GM19240 (cell line): ENCODE measurements at regions not wholly inside any gene's neighbourhood (a gene's known extent, or its start where the extent isn't known, plus 50 kb on each side); places are given as distances from the start of the nearest gene placed in this dataset.

Experiments used
- DNase-seq: peaks from one replicate; pipeline ENCODE4 v3.0.0; 2011; ENCODE audit warnings: low spot score; ENCODE audit not compliant: insufficient read length

DNA sequence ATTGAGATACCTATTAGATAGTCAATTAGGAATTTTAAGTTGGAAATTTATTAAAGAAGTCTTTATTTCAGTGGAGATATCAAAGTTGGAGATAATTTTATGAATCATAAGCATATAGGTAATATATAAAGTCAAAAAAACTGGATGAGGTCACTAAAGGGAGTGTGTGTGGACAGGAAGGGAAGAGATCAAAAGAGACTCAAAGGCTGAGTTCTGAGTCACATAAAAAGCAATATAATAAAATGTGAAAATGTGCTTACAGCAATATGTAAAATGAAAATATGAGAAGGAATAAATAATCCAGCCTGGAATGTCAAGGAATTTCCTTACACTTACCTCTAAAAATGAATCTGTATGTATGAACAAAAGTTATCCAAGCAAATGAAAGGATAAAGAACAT lies 583.3 kb upstream of the SORCS1 start:
- no peak for DNase-seq

DNA sequence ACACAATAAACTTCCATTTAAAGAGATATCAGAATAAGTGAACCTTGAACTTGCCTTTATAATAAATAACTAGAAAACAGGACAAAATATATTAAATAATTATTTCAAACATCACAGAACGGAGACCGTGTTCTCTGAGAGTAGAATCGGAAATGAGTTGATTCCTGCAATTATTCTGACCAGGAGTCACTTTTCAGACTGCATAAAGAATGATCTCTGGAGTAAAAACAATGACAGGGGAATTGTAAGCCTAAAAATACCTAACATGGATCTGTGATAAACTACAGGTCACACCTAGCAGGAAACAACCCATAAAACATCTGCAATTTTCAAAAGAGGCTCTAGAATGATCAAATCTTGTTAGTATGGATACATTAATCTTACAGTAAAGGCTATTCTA lies 577.5 kb upstream of the SORCS1 start:
- no peak for DNase-seq

DNA sequence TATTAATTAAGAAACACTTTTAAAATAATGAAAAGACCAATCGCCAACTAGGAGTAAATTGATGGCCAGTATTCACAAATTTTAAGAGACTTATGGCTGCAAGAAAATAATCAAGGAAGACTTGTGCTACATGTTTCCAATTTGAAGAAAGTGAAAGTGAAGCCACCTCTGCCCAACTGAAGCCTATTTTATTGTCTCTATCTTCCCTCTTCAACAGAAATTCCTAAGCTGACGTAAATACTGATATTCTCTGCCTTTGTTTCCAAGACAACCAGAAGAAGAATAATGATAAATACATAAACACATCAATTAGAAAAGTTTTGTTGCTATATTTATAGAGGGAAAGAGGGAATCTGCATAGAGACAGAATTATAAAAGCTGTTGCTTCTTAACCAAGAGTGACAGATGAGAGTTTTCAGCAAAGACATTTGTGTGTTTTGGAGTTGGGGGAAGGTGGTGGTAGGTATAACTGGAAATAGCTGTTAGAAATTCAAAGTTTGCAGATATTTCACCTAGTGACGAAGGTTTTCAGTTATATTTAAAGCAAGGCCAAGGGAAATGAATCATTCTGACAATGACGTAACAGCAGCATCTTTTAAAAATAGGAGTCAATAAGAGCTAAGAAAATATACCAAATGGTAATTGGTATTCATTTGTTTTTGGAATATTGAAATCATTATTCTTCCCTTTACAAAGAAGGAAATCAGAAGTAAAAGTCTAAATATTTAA lies 576.6 kb upstream of the SORCS1 start:
- no peak for DNase-seq

DNA sequence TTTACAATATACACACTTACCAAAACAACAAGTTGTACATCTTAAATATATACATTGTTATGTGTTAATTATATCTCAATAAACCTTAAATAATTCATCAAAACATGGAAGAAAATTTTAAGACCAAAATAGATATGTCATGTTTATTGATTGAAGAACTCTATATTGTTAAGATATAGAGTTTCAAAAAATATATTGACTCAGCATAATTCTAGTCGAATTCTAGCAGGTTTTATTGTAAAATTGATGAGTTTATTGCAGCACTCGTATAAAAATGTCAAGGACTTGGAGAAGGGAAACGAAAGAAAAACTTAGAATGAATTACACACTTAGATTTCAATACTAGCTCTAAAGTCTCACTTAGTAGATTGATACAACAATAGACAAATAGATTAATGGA lies 575.4 kb upstream of the SORCS1 start:
- no peak for DNase-seq

DNA sequence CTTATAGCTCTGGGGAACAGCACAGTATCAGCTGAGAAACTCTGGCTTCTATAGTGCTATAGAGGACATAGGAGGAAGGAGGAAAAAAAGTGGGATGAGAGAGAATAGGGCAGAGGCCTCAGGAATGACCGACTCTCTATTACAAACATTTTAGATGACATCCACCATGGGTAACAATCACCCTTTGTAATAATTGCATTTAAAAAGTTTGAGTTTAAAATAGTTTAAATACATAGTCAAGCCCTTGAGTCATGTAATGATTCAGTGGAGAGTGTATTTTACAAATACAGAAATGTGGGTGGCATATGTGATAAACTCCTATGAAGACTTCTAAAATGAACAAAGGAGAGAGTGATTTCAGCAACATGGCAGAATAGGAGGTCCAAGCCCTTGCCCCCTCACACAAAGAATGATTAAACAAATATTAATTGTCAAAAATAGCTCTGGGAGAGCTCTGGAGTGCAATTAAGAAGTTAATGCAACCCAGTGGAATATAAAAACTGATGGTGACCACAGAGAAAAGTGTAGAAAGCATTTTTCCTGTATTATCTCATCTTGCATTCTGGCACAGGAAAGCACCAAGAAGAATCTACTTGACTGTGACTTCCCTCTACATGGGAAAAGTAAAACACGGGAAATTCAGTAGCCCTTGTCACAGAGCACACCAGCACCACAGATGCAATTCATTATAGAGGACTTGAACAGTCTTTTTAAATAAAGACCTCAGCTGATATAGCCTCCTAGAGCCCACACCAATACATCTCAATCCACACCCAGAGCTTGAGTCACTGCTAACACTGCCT lies 569.0 kb upstream of the SORCS1 start:
- no peak for DNase-seq

DNA sequence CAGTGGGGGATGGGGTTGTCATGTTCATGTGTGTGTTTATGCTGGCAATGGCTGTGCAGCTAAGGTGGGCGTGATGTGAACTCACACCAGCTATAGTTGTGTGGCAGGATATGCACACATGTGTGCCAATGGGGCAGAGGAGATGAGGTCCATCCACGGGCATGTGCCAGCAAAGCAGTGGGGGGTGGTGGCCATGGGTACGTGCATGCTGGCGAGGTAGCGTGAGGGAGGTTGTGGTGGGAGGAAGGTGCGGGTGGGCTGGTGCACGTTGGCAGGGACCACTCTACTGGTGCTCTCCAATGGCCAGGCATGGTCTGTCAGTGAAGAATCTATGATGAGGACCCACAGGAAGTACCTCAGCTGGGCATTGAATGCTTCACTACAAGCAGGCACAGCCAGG lies 567.5 kb upstream of the SORCS1 start:
- DNase-seq, result no peak

DNA sequence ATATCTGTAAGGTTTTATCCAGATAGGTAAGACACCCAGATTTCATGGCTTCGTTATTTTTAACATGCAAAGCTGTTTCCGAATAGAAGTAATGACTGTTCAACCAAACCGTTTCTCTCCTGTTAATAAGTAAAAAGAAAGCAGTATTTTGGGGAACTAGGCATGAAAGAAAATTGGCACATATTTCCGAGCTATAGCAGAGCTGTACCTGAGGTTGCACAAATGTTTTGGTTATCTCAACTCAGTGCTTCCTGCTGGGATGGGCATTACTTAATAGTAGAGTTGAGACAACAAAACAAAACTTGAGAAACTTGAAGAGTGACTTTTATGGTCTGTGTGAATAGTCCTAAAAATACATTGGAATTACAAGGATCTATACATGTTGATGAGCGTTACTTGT lies 564.3 kb upstream of the SORCS1 start:
- DNase-seq, result no peak

DNA sequence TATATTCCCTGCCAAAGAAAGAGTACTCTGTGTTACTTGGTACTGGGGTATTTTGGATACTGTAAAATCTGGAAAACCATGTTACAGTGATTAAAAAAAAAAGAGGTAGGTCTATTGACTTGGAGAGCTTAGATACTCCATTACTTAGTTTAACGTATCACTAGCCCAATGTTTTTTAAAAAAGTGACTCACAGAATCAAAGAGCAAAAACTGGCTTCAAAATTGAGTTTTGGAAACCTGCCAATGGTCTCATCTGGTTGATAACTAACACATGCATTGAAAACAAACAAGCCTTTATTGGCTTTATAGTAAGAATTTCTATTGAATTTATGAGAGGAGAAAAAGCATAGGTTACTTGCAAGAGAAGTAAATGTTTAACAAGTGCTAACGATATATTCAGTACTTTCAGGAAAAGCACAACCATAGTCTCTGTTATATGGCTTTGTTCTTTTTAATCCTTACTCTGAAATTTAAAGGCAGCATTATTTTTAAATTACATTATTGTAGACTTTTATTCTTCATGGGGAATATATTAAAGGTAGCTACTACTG lies 563.3 kb upstream of the SORCS1 start:
- no peak for DNase-seq

DNA sequence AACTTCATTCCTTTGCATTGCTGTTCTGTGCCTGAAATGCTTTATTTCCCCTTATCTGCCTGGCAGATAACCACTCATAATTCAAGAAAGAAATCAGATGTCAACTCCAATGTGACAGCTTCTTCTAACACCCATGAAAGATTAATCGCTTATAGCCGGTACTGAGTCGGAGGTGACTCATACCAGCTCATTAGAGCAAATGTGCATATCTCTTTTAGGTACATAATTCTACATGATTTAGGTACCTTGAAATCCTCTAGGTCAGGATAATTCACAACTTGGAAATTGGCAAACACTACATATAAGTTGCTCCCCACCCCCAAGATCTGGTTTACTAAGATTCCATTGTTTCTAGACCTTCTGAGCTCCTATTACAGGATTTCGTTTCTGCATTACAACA lies 554.4 kb upstream of the SORCS1 start:
- DNase-seq, result no peak

DNA sequence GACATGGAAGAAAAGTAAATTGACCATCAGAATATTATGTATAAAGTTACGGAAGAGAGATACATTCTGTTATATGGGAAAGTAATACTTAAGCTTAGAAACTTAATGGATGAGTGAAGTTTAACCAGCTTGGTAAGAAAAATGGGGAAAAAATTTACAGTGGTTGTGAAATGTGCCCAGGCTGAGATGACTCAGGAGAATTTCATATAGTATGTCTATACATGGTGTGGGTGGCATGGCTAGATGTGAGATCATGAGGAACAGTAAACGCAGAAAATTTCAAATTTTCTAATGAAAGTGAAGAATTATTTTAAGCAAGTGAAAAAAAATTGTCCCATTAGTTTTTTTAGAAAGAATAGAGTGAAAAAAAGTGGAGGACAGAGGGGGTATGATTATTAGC lies 552.5 kb upstream of the SORCS1 start:
- no peak for DNase-seq

DNA sequence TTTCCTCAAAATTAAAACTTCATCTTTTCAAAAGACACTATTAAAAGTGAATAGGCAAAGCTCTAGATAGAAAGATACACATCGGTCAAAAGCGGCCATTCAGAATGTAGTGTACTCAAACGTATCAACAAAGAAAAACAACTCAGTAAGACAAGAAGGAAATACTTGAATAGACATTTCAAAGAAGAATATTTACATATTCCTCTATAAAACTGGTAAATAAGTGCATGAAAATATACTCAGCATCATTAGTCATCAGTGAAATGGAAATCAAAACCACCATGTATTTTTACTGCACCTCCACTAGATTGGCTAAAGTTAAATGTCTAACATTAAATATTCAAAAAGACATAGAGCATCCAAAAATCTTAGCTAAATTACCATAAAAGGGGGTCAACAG lies 551.1 kb upstream of the SORCS1 start:
- no peak for DNase-seq

DNA sequence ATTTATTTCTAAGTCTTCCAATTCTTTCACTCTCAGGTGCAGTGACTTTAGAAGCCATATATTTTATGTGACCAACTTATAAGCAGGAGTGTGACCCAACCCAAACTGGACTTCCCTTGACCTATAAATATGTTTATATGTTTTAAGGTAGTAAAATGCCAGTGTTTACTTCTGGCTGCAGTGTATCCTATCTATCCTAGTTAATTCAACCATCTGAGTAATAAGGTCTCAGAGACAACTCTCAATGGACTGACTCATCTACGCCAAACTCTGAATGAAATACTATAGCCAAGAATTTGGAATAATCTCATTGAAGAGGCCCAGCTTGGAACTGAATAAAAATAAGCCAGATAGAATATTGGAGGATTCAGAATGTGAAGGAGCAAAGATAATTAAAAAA lies 544.5 kb upstream of the SORCS1 start:
- DNase-seq, result no peak

DNA sequence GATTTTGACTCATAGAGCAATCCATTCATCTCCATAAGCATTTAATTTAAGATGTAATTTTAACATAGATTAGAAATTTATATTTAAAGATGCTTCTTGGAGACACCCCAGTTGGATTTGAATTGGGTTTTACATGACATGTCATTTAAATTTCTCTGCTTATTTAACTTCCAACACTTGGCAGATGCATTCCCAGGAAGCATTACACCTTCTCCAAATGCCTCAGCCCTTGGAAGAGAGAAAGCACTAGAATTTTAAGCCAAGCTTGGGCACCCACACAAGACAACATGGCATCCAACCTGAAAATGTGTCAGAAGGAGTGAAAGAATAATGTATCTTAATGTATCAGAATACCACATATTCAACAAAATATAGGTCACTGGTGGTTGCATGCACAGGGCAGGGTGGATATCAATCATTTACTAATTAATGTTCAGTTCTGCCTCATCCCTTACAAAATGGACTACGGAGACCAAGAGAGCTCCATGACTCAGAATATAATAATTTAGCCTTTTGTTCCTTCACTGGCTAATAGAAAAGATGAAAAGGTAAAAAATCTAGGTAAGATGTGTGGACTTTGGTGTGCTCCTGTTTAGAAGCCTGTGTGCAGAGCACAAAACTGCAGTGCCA lies 541.7 kb upstream of the SORCS1 start:
- no peak for DNase-seq

DNA sequence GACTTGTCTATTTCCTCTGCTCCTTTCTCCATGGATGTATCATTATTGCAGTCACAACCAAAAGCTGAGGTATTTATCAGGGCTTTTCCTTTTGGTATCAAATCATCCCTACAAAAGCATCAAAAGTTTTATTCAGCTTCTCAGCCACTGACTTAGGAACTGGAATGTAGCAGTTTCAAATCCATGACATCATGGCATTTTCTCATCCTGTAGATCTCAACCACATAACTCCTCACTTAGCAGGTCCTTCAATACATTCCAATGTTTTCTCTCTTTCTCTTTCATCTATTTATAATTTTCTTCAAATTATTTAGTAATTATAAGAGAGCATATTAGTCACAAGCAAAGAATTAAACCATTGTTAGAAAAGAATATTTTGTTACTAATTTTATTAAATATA lies 537.4 kb upstream of the SORCS1 start:
- DNase-seq, result no peak

DNA sequence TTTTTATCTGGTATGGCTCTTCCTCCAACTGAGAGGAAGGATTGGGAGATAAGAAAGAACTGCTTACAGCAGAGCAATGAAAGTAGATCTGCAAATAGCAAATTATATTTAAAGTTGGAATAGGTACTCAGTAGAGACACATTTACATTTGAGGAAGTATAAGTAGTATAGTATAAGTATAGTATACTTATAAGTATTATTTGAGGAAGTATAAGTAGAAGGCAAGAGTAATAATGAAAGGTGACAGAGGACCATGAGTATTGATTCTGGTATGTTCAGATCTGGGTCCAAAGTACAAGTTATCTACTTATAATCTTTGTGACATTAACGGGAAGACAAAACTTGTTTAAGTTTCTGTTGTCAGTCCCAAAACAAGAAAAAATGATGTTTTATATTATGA lies 527.6 kb upstream of the SORCS1 start:
- DNase-seq, result no peak

DNA sequence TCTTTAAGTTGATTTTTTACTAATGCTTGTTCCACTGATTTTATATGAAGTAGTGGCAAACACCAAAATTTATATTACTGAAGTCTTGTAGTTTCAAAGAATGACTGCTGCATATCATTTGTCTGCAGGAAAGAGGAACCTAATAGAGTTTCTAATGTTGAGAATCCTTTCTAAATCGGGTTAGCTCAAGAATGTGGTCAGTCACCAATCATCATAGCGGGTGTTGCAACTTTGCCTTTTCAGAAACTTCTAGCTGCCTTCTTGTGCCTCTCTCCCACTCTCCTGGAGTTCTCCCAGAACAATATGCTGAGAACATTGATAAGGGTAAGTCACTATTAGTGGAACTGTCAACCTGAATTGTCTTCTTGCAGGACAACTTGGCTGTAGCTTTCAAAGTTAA lies 524.8 kb upstream of the SORCS1 start:
- no peak for DNase-seq

DNA sequence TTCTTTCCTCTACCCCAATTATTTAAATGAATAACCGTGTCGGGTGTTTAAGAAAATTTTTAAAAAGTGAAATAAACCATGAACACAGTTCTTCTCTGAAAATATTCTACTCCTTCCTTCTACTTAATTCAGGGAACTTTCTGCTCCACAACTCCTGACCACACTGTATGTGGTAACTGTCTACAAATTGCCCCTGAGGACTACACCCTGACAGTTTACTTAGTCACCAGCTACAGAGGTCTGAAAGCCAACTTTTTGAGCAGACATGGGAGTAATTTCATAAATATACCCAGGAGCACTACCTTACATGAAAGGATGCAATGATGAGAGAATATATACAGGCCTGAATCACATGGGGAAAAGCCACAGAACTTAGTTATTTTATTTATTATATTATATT lies 523.2 kb upstream of the SORCS1 start:
- no peak for DNase-seq

DNA sequence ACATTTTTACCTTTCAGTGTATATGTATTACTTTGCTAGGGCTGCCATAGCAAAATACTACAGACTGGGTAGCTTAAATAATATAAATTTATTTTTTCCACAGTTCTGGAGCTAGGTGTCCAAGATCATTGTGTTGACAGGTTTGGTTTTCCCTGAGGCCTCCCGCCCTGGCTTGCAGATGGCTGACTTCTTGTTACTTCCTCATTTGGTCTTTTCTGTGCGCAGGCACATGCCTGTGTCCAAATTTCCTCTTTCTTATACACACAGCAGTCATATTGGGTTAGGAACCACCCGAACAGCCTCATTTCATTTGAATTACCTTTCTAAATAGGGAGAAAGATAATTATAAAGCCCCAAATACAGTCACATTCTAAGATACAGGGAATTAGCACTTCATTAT lies 521.6 kb upstream of the SORCS1 start:
- no peak for DNase-seq

DNA sequence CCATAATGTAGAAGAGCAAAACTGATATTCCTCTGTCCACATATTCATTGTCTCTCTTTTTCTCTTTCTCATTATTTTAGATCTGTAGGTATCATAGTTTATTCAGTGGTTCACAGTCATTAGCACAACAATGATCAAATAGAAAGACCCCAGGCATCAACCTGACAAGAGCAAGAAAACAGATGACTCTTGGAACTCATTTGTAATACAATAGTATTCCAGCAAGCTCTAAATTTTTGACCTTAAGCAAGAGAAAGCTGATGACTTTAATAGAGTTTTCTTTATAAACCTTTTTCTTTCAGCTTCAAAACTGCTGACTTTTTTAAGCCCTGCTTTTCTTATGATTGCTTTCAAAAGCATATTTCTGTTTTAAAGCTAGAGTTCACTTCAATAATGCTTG lies 507.5 kb upstream of the SORCS1 start:
- no peak for DNase-seq

DNA sequence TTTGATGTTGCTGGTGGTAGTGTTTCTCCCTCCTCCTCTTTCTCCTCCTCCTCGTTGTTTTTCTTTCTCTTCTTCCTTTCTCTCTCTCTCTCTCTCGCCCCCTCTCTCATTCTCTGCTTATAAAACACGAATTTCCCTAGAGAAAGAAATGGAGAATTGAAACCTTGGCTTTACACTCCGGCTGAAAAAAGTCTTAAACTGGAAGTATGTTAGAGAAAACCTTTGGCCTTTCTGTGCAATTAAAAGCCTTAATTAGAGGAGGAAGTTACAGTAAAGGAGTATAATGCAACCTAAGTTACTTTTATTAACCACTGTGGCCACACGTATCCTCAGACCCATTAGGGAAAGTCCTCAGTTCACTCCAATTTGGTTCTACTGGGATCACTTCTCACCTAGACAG lies 501.7 kb upstream of the SORCS1 start:
- DNase-seq, result no peak

DNA sequence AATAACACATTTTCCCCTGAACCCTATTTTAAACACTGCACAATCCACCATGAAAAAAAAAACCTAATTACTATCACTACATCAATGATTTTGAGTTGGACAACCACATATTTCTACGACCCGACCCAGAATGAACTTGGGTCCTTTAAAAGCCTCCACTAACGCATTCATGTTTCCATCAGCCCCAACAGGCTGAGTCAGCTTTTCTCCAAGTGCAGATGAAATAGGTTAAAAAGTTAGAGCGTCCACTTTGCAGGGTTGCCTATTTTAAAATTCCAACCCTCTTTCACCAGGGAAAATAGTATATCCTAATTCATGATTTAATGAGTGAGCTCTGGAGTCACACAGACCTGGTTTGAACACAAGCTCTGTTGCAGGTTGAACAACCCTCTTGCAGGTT lies 501.0 kb upstream of the SORCS1 start:
- no peak for DNase-seq

DNA sequence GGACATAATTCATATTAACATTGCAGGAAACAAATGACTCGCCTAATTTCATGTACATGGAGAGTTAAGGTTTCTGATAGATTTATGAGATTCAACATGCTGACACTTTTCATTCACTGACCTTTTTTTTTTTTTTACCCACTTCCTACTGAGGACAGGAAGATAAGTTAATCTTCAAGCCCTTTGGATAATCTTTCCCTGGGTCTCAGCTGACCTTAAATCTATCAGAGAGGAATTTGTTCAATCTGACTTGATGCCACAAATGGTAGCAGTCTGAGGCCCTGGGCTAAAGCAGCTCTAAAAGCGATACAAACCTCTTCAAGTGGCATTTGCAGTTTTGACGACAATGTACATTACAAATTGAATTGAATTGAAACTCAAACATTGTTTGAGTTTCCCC lies 493.3 kb upstream of the SORCS1 start:
- no peak for DNase-seq
